ENCODE measurements at regions not wholly inside any gene's neighbourhood (a gene's known extent, or its start where the extent isn't known, plus 50 kb on each side); places are given as distances from the start of the nearest gene placed in this dataset.

DNA sequence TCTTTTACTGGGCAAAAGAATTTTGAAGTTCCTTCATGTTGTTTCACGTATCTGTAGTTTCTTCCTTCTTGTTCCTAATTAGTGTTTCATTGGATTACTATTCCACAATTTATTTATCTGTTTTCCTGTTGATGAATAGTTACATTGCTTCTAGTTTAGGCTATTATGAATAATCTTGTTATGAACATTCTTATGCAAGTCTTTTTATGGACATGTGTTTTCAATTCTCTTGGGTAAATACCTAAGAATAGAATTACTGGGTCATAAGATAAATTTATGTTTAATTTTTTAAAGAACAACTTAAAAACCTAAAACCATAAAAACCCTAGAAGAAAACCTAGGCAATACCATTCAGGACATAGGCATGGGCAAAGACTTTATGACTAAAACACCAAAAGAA, 70.9 kb upstream of the RXFP1 start:
- TF ChIP-seq EZH2phosphoT487 (IDR thresholded peaks at IDR 0.05; ENCODE audit: borderline replicate concordance, low read length) (no peak), CTCF (IDR thresholded peaks at IDR 0.05; ENCODE audit: low read depth, low read length, poor library complexity, severe bottlenecking) (no peak)

All from DOHH2 (cell line).